Heart left ventricle (tissue), 16 donors: ENCODE measurements at regions not wholly inside any gene's neighbourhood (a gene's known extent, or its start where the extent isn't known, plus 50 kb on each side); places are given as distances from the start of the nearest gene placed in this dataset.

ENCODE experiments used
- ATAC-seq, 4 donors: fragments of 200-7000 bp; cut with Tn5 transposase; one replicate each; pipeline ENCODE4 v1.9.1; 2020 to 2022; ENCODE audit warnings: moderate library complexity in 4 of 4, mild to moderate bottlenecking in 3 of 4, moderate number of reproducible peaks in 1 of 4
- DNase-seq, 5 donors: peaks; one replicate each; pipeline ENCODE4 v3.0.0-alpha.2; 2020
- H3K27ac ChIP-seq, 12 donors: fragments of 200-600 bp; sonication (generic) in 4 of 12; one replicate each; pipeline versions ENCODE4 v1.5.0 to v1.8.0; 2016 to 2022; ENCODE audit warnings: mild to moderate bottlenecking in 2 of 12
- H3K27me3 ChIP-seq, 9 donors: fragments of 200-600 bp; sonication (generic) in 2 of 9; one replicate each; pipeline versions ENCODE4 v1.5.1 to v1.8.0; 2016 to 2022; ENCODE audit warnings: mild to moderate bottlenecking in 3 of 9
- H3K36me3 ChIP-seq, 9 donors: fragments of 200-600 bp; sonication (generic) in 2 of 9; one replicate each; pipeline versions ENCODE4 v1.5.0 to v1.8.0; 2018 to 2022; ENCODE audit warnings: mild to moderate bottlenecking in 2 of 9
- H3K4me1 ChIP-seq, 12 donors: fragments of 200-600 bp; sonication (generic) in 4 of 12; one replicate each; pipeline versions ENCODE4 v1.5.0 to v1.8.0; 2016 to 2022; ENCODE audit warnings: mild to moderate bottlenecking in 3 of 12
- H3K4me3 ChIP-seq, 12 donors: fragments of 200-600 bp; sonication (generic) in 4 of 12; one replicate each; pipeline versions ENCODE4 v1.5.0 to v1.8.0; 2017 to 2022; ENCODE audit warnings: mild to moderate bottlenecking in 9 of 12, moderate library complexity in 4 of 12
- H3K9me3 ChIP-seq, 12 donors: fragments of 200-600 bp; sonication (generic) in 4 of 12; one replicate each; pipeline versions ENCODE4 v1.5.0 to v1.8.0; 2016 to 2022; ENCODE audit warnings: mild to moderate bottlenecking in 1 of 12
- POLR2A ChIP-seq, 2 donors: fragments of 450-650 bp; IDR thresholded peaks; one replicate each; pipeline ENCODE4 v1.6.1; 2017; ENCODE audit warnings: antibody characterized with exemption in 2 of 2, mild to moderate bottlenecking in 2 of 2, moderate library complexity in 2 of 2
- WGBS, 4 donors: extraction: QIAGEN DNeasy Blood & Tissue Kit in 2 of 4; methylation state at CpG; one replicate each; pipeline versions ENCODE4 v1.1.5 to v1.1.7; 2013 to 2018; 5-methylcytosine and 5-hydroxymethylcytosine counted together
- intact Hi-C, 10 donors: fragments of 100-400 bp; cut with DNase I; formaldehyde crosslinking; loops; one replicate each; pipeline versions ENCODE4 v1.11.1 to v1.14.2; 2022
- TF ChIP-seq, protein P1 (sequence below), 12 donors: fragments of 200-600 bp; sonication (generic) in 4 of 12; IDR thresholded peaks; one replicate each; pipeline versions ENCODE4 v1.5.0 to v1.8.0; 2018 to 2022; ENCODE audit warnings: antibody characterized with exemption in 12 of 12, mild to moderate bottlenecking in 5 of 12
- donor health status: ischemic (EF 13 %, LVEDD 7.1; RV severe dilation, severe dysfunction).
- donor health status: healthy with polysubstance abuse.
- donor health status: DM: no; HTN: yes; CAD: no.
- donor health status: DM: no; HTN: no; CAD: no.
- donor health status: ischemic (EF 25% LVEDD 6.9; RV normal size, moderate dysfunction).
- donor health status: ischemic (EF 25% LVEDD 5.7; RV mildly dilated, moderate dysfunction).
- donor health status: healthy.
- donor health status: DM: yes; HTN: yes; CAD: no.
- donor health status: ischemic (EF 35%, LVEDD 5.7; RV mildly dilated, moderate dysfunction).
- donor health status: nonischemic (EF 11% LVEDD 7.7; RV severe dilation, severe dysfunction).
- donor health status: DM: yes; HTN: yes; CAD: no.
- donor health status: PGD.
- donor health status: ischemic (EF 29% LVEDD 5.4; RV normal size, mild dysfunction).
- donor health status: nonischemic (EF 23%, LVEDD 6.1; RV moderate dilation, normal function).

DNA sequence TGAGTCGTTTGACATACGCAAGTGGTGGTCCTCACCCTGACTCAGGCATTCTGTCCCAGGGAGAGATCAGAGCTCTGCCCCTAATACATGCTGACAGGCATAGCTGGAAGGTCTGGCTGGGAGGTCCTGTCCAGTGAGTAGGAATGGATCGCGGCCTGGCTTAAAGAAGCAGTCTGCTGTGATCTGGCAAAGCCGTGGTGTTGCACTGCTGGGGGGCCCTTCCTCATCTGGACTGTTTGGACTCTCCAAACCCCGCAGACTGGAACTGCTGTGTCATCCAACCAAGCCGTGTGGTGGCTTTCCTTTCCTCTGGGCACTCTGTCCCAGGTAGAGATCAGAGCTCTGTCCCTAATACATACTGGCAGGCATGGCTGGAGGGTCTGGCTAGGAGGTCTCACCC is 64.3 kb upstream of the MAGEB16 start:
- Histone ChIP-seq H3K27ac (no peak overlapping the region), H3K27me3 (no peaks in the 10 kb centered on the region), H3K36me3 (no peaks in the 10 kb centered on the region), H3K4me1 (no peaks in the 10 kb centered on the region), H3K9me3 (peaks cover 0 to 4% (median 0%) of the 10 kb centered on the region in 12 donors), H3K4me3 (no peak overlapping the region)
- no peak for ATAC-seq
- intact Hi-C loops: no loop called here
- 80 to 92% (median 90%) methylated on average over 2 to 7 of the region's 7 CpGs for WGBS, 4 donors
- no peak for DNase-seq
- TF ChIP-seq, protein P1, sequence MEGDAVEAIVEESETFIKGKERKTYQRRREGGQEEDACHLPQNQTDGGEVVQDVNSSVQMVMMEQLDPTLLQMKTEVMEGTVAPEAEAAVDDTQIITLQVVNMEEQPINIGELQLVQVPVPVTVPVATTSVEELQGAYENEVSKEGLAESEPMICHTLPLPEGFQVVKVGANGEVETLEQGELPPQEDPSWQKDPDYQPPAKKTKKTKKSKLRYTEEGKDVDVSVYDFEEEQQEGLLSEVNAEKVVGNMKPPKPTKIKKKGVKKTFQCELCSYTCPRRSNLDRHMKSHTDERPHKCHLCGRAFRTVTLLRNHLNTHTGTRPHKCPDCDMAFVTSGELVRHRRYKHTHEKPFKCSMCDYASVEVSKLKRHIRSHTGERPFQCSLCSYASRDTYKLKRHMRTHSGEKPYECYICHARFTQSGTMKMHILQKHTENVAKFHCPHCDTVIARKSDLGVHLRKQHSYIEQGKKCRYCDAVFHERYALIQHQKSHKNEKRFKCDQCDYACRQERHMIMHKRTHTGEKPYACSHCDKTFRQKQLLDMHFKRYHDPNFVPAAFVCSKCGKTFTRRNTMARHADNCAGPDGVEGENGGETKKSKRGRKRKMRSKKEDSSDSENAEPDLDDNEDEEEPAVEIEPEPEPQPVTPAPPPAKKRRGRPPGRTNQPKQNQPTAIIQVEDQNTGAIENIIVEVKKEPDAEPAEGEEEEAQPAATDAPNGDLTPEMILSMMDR (IDR thresholded peaks at IDR 0.05): no peak

DNA sequence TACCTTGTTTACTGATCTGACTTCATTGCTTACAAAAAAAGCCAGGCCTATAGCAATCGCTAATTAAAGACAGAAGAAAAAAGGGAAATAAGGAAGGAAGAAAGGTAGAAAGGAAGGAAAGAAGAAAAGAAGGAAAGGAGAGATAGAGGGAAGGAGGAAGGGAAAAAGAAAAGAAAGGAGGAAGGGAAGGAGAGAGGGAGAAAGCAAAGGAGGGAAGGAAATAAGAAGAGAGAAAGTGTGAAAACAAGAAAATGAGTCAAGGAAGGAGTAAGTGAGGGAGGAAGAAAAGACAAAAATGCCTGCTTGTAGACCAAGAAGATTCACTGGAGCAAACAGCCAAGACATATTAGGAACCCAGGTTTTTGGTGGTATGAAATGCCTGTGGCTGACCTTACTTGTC is 57.0 kb upstream of the MAGEB16 start:
- intact Hi-C loops: no loop called here
- WGBS, 4 donors: 73 to 97% (median 83%) methylated on average over 1 of the region's 1 CpG
- no peak for DNase-seq
- H3K36me3 ChIP-seq: no peaks in the 10 kb centered on the region
- H3K27me3 ChIP-seq: no peaks in the 10 kb centered on the region
- H3K4me3 ChIP-seq: no peak overlapping the region
- H3K4me1 ChIP-seq: peaks cover 0 to 6% (median 0%) of the 10 kb centered on the region in 12 donors
- no peak overlapping the region for H3K27ac ChIP-seq
- no peaks in the 10 kb centered on the region for H3K9me3 ChIP-seq
- no peak for TF ChIP-seq POLR2A (IDR thresholded peaks at IDR 0.05)
- TF ChIP-seq, protein P1 (IDR thresholded peaks at IDR 0.05): no peak
- no peak for ATAC-seq

DNA sequence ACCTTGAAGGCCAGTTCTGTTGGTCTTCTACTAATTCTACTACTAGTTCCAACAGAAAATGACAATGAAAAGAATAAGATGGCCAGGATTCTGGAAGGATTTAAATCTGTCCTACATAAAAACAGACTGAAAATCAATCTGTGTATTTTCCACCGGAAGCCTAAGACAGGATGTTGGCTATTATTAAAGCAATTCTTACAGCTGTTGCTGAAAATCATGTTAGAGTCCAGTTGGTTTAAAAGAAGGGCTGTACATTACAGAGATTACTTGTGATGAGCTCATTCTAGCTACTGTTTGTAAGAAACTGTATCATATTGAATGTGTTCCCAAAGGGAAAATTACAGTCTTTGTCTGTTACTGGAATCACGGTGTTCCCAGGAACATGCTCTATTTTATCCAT is 54.8 kb upstream of the MAGEB16 start:
- 40 to 64% (median 48%) methylated on average over 2 of the region's 2 CpGs for WGBS, 4 donors
- intact Hi-C loops: no loop called here
- Histone ChIP-seq H3K4me1 (peaks cover 0 to 6% (median 0%) of the 10 kb centered on the region in 12 donors), H3K36me3 (no peaks in the 10 kb centered on the region), H3K4me3 (no peak overlapping the region), H3K27ac (no peak overlapping the region), H3K27me3 (no peaks in the 10 kb centered on the region), H3K9me3 (no peaks in the 10 kb centered on the region)
- TF ChIP-seq POLR2A (IDR thresholded peaks at IDR 0.05): no peak
- TF ChIP-seq, protein P1 (IDR thresholded peaks at IDR 0.05): no peak
- no peak for ATAC-seq
- no peak for DNase-seq
